Activated CD8-positive, alpha-beta T cell treated with anti-CD3 and anti-CD28 coated beads, Interleukin-2, amount 10 ng/mL, durations not matched to agents 7 days and 5 days (primary cell): ENCODE measurements at regions not wholly inside any gene's neighbourhood (a gene's known extent, or its start where the extent isn't known, plus 50 kb on each side); places are given as distances from the start of the nearest gene placed in this dataset.

Experiments used
- ATAC-seq: fragments of 150-1000 bp; cut with Tn5 transposase; one replicate; pipeline ENCODE4 v1.10.0; 2021; ENCODE audit warnings: moderate library complexity
- CTCF ChIA-PET: fragments of 350-600 bp; sonication (Branson Sonifier 250); formaldehyde crosslinking; loops from one replicate; lab custom pipeline; 2021; ENCODE audit warnings: antibody characterized with exemption; lab: Charles Lee
- POLR2A ChIA-PET: fragments of 350-600 bp; sonication (Branson Sonifier 250); formaldehyde crosslinking; loops from one replicate; lab custom pipeline; 2021; ENCODE audit warnings: antibody characterized with exemption; lab: Charles Lee
- DNase-seq: peaks from one replicate; pipeline ENCODE4 v3.0.0-alpha.2; 2020
- H3K27ac Mint-ChIP-seq: one replicate; pipeline ENCODE4 v1.8.0; 2021; ENCODE audit warnings: mild to moderate bottlenecking, mixed read lengths
- H3K27me3 Mint-ChIP-seq: one replicate; pipeline ENCODE4 v1.8.0; 2021; ENCODE audit warnings: low read depth, mixed read lengths
- H3K36me3 Mint-ChIP-seq: one replicate; pipeline ENCODE4 v1.8.0; 2021; ENCODE audit warnings: low read depth, mixed read lengths
- H3K4me1 Mint-ChIP-seq: one replicate; pipeline ENCODE4 v1.8.0; 2021; ENCODE audit warnings: low read depth, mixed read lengths
- H3K4me3 Mint-ChIP-seq: one replicate; pipeline ENCODE4 v1.8.0; 2021; ENCODE audit warnings: mild to moderate bottlenecking, mixed read lengths
- H3K9me3 Mint-ChIP-seq: one replicate; pipeline ENCODE4 v1.8.0; 2022; ENCODE audit warnings: mixed read lengths; ENCODE audit not compliant: insufficient read depth

DNA sequence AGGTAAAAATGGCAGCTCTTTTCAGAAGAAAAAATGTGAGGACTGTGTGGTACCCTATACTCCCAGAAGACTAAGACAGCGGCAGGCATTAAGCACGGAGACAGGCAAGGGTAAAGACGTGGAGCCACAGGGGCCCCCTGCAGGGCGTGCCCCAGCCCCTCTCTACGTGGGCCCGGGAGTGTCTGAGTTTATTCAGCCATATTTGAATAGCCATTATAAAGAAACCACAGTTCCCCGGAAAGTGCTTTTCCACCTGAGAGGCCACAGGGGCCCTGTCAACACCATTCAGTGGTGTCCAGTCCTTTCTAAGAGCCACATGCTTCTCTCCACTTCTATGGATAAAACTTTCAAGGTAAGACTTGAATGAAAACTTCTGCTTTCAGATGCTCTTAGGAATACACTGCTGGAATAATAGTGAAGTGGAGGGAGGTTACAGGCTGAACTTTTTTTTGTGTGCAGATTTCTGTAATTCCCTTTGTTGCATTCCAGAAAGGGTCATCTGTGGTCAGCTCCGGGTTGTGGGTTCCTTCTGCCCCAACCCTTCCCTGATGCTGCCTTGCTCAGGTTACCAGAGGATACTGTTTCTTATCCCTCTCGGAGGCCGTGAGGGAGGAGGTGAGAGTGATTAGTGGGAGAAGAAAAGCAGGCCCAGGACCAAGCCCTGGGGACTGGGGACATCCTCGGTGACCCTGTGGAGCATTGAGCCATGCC lies 58.4 kb downstream of the SLC25A47 start:
- H3K9me3 Mint-ChIP-seq: no peaks in the 10 kb centered on the region
- peaks cover 28% of the 10 kb centered on the region for H3K4me1 Mint-ChIP-seq
- CTCF ChIA-PET: interaction anchor here (7.3 to 7.8 kb wide), 2 partner anchors 264 to 273 kb away, joined by 119 to 162 read pairs; no protein-coding TSS in a partner anchor
- DNase-seq: no peak
- POLR2A ChIA-PET: no interaction called here
- H3K36me3 Mint-ChIP-seq: no peaks in the 10 kb centered on the region
- H3K27me3 Mint-ChIP-seq: no peaks in the 10 kb centered on the region
- no peak for ATAC-seq
- no peak overlapping the region for H3K4me3 Mint-ChIP-seq
- H3K27ac Mint-ChIP-seq: no peak overlapping the region

DNA sequence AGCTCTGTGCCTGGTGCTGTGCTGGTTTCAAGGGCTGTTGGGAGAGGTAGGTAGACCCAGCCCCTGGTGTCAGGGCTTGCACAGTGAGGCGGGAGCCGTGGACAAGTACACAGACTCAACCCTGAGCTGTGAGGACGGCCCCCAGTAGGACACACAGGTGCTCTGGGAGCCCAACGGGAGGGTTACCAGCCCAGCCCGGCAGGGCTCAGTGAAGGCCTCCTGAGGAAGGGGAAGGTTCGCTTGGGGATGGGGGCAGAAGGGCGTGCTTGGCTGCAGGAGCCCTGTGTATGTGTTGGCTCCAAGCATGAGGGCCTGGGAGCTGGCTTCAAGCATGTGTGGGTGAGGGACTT lies 58.9 kb downstream of the SLC25A47 start:
- no peaks in the 10 kb centered on the region for H3K36me3 Mint-ChIP-seq
- DNase-seq (no peak), ATAC-seq (no peak)
- ChIA-PET CTCF (interaction anchor here (1.3 to 7.8 kb wide), 6 partner anchors 19 to 281 kb away, joined by 4 to 162 read pairs (median 6); no protein-coding TSS in a partner anchor), POLR2A (no interaction called here)
- no peaks in the 10 kb centered on the region for H3K27me3 Mint-ChIP-seq
- H3K9me3 Mint-ChIP-seq: no peaks in the 10 kb centered on the region
- H3K27ac Mint-ChIP-seq: no peak overlapping the region
- H3K4me1 Mint-ChIP-seq: peaks cover 23% of the 10 kb centered on the region
- H3K4me3 Mint-ChIP-seq: no peak overlapping the region

DNA sequence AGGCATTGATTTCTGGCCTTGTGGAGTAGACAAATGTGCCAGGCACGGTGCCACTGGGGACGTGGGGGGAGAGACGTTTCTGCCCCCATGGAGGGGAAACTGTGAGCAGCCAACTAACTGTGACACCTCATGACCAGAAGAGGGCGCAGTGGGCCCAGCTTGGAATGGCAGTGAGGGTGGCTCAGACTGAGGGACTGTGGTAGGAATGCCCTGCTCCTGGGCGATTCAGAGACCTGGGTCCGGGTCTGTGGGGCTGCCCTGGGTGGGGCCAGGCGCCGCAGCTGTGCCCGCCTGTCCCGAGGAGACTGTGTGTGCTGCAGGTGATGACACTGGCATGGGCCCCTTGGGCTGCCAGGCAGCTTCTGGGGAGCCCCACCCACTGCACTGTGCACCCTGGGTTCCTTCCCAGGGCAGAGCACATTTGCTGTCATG lies 60.6 kb downstream of the SLC25A47 start:
- POLR2A ChIA-PET: interaction anchor here (1.2 kb wide), 1 partner anchor 262 kb away, joined by 3 read pairs; no protein-coding TSS in a partner anchor
- peak; percentile 73 for DNase-seq

DNA sequence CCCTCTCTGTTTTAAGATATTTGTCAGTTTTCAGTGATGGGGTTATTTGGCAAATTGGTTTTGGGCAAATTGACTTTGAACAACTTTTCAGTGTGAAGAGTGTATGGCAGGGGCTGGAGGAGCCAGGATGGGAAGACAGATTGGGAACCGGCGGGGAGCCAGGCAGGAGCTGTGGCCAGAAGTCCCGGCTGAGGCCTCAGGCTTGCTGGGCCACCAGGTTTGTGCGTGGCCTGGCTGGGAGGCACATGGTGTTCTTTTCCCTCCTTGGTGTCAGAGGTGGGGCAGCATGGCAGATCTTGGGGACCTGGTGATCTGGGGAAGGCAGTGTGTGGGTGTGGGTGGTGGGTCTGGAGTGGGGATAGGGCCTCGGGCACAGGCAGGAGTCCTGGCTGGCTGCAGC lies 61.1 kb downstream of the SLC25A47 start:
- H3K9me3 Mint-ChIP-seq: no peaks in the 10 kb centered on the region
- DNase-seq (no peak), ATAC-seq (no peak)
- CTCF ChIA-PET: interaction anchor here (1.0 to 7.8 kb wide), 19 partner anchors 7 to 277 kb away, joined by 3 to 162 read pairs (median 4); no protein-coding TSS in a partner anchor
- H3K27ac Mint-ChIP-seq: no peak overlapping the region
- no peak overlapping the region for H3K4me3 Mint-ChIP-seq
- H3K27me3 Mint-ChIP-seq: no peaks in the 10 kb centered on the region
- POLR2A ChIA-PET: interaction anchor here (1.2 kb wide), 1 partner anchor 261 kb away, joined by 3 read pairs; no protein-coding TSS in a partner anchor
- no peaks in the 10 kb centered on the region for H3K36me3 Mint-ChIP-seq
- peaks cover 11% of the 10 kb centered on the region for H3K4me1 Mint-ChIP-seq

More for the DNA sequence above, 60.6 kb downstream of the SLC25A47 start:
- Mint-ChIP-seq H3K27ac (no peak overlapping the region), H3K36me3 (no peaks in the 10 kb centered on the region), H3K4me3 (no peak overlapping the region), H3K27me3 (no peaks in the 10 kb centered on the region), H3K4me1 (peaks cover 15% of the 10 kb centered on the region), H3K9me3 (no peaks in the 10 kb centered on the region)
- CTCF ChIA-PET: interaction anchor here (0.8 to 7.8 kb wide), 23 partner anchors 8 to 271 kb away, joined by 3 to 162 read pairs (median 4); no protein-coding TSS in a partner anchor
- ATAC-seq: peak; percentile 91

DNA sequence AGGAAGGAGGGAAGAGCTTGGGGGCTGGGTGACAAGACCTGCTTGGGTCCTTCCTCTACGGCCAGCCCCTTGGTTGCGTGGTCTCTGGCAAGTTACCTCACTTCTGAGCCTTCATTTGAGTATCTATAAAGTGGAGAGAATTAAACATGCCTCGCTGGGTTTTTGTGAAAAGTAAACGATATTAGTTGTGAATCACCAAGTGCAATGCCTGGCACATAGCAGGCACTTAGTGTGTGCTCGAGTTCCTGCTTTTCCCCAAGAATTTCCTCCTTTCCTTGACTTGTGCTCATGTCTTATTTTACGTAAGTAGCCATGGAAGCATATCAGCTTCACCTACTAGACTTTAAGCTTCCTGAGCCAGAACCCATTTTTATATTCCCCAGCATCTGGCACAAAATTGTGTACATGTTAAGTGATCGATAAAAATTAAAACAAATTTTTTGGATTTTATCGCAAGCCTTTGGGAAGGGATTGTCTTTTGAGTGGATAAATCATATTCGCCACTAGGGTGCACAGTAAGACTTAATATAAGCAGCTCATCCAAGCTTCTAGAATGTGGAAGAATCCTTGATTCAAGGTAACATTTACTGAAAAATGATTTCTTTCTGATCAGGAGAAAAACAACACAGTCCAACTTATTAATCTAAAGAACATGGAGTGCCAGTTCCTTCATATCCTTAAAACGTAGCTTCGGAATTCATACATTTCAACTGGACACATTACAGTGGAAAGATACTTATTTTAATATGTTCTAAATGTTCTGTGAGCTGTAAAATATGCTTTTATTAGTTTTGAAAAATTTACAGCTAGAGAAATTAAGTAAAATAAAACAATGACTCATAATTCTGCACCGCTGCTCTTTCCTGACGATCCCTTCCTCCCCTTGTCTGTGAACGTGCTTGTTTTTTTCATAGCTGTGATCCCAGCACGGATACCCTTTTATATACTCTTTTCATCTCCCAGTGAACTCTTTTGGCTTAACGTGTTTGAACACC lies 62.0 kb downstream of the SLC25A47 start:
- no peaks in the 10 kb centered on the region for H3K9me3 Mint-ChIP-seq
- CTCF ChIA-PET: interaction anchor here (0.7 to 7.8 kb wide), 35 partner anchors 9 to 278 kb away, joined by 3 to 162 read pairs (median 4); partner anchors contain the start of gene WDR25
- DNase-seq (no peak), ATAC-seq (no peak)
- peaks cover 11% of the 10 kb centered on the region for H3K4me1 Mint-ChIP-seq
- H3K27ac Mint-ChIP-seq: no peak overlapping the region
- H3K4me3 Mint-ChIP-seq: no peak overlapping the region
- POLR2A ChIA-PET: interaction anchor here (1.2 kb wide), 1 partner anchor 261 kb away, joined by 3 read pairs; no protein-coding TSS in a partner anchor
- no peaks in the 10 kb centered on the region for H3K27me3 Mint-ChIP-seq
- H3K36me3 Mint-ChIP-seq: no peaks in the 10 kb centered on the region

DNA sequence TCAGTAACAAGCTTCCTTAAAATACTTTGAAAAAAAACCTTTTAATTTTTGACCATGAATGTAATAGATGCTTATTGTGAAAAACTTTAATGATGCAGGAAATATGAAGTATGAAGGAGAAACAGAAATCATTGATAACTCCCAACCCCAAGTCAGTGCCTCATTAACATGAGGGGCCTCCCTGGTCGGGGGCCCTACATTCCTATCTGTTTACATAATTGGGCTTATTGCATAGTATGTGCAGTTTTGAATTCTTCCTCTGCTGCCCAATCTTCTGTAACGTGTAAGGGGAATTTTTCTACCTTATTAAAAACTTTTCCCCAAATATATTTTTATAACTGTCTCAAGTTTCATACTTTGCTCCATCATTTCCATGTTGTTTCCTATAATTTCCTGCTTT lies 63.0 kb downstream of the SLC25A47 start:
- Mint-ChIP-seq H3K27ac (no peak overlapping the region), H3K9me3 (no peaks in the 10 kb centered on the region), H3K36me3 (no peaks in the 10 kb centered on the region), H3K4me3 (no peak overlapping the region), H3K4me1 (peaks cover 11% of the 10 kb centered on the region), H3K27me3 (no peaks in the 10 kb centered on the region)
- ChIA-PET POLR2A (no interaction called here), CTCF (interaction anchor here (0.9 to 7.8 kb wide), 17 partner anchors 10 to 277 kb away, joined by 3 to 162 read pairs (median 4); partner anchors contain the start of gene WDR25)
- DNase-seq: no peak
- ATAC-seq: no peak

DNA sequence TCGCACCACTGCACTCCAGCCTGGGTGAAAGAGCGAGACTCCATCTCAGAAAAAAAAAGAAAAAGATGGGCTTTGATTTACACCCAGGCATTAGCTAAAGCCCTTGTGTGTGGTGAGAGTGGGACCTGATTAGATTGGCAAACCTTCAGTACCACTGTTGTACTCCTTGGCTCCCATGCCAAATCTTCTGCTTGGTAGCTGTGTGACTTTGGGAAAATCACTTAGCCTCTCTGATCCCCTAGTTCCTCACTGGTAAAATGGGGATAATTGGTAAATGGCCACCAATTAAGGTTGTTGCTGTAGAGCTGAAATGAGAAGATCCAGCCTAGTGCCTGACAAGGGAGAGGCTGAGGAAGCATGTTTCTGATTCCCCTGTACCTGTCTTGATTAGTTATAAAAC lies 63.7 kb downstream of the SLC25A47 start:
- no peaks in the 10 kb centered on the region for H3K36me3 Mint-ChIP-seq
- ATAC-seq (no peak), DNase-seq (no peak)
- no peak overlapping the region for H3K27ac Mint-ChIP-seq
- H3K27me3 Mint-ChIP-seq: no peaks in the 10 kb centered on the region
- no peak overlapping the region for H3K4me3 Mint-ChIP-seq
- ChIA-PET CTCF (interaction anchor here (0.8 to 7.8 kb wide), 4 partner anchors 10 to 267 kb away, joined by 3 to 162 read pairs (median 70); partner anchors contain the start of gene WDR25), POLR2A (no interaction called here)
- peaks cover 11% of the 10 kb centered on the region for H3K4me1 Mint-ChIP-seq
- no peaks in the 10 kb centered on the region for H3K9me3 Mint-ChIP-seq

DNA sequence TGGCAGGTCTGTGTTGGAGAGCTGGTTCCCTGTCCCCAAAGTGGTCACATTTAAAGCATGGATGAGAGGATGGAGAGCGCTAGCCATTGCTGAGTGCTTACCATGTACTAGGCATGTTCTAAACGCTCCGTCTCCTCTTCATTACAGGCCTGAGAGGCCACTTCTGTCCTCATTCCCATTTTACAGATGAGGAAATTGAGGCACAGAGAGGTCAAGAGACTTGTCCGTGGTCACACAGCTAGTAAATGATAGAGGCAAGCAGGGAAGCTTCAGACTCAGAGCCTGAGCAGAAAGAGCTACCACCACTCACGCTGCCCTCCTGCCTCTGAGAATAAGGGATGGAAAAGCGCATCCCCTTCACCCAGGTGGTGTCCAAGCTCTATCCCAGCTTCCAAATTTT lies 64.3 kb downstream of the SLC25A47 start:
- H3K27ac Mint-ChIP-seq: no peak overlapping the region
- ChIA-PET CTCF (interaction anchor here (0.8 to 7.8 kb wide), 4 partner anchors 11 to 267 kb away, joined by 3 to 162 read pairs (median 70); partner anchors contain the start of gene WDR25), POLR2A (no interaction called here)
- no peak for ATAC-seq
- H3K4me1 Mint-ChIP-seq: peaks cover 11% of the 10 kb centered on the region
- no peak for DNase-seq
- no peak overlapping the region for H3K4me3 Mint-ChIP-seq
- H3K36me3 Mint-ChIP-seq: no peaks in the 10 kb centered on the region
- H3K27me3 Mint-ChIP-seq: no peaks in the 10 kb centered on the region
- H3K9me3 Mint-ChIP-seq: no peaks in the 10 kb centered on the region

DNA sequence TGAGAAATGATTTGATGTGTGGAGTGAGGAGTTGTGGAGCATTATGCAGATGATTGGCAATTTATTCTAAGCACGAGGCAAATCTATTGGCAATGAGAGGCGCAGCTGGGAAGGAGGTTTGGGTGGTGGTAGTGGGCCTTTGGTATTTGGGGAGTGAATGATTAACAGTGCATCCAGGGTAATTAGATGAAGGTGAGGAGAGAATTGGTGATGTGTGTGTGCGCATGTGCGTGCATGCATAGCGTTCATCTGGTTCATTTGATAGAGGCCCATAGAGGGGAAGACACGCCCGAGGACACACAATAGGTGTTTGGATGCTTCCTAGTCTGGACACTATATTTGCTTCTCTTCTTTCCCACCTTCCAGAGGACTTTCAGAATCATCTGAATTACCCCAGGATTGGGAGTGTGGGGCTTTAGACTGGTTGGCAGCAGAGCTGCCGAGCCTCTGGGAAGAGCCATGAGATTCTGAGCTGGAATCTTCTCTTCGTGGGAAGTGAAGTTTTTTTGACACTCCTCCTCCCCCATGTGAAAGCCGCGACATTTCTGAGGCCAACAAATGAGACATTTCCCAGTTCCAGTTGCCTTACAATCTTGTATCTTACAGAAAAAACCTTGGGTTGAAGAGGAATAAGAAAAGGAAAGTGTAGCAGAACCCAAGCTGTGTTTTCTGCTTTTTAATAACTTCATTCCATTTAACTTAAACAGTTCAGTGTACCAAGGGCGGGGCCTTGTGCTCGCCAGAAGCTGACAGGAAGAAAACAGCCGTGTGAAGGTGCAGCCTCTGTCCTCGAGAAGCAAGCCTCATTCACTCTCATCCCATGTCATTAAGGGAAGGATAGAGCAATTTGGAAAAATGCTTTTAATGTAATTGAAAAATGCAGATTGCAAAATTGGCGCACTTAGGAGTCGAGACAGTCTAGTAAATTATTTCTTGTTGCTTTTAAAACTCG lies 65.2 kb downstream of the SLC25A47 start:
- CTCF ChIA-PET: interaction anchor here (0.9 to 7.8 kb wide), 4 partner anchors 12 to 283 kb away, joined by 3 to 162 read pairs (median 70); partner anchors contain the start of gene WDR25
- DNase-seq (no peak), ATAC-seq (no peak)
- no peak overlapping the region for H3K27ac Mint-ChIP-seq
- H3K27me3 Mint-ChIP-seq: no peaks in the 10 kb centered on the region
- H3K9me3 Mint-ChIP-seq: no peaks in the 10 kb centered on the region
- H3K36me3 Mint-ChIP-seq: no peaks in the 10 kb centered on the region
- POLR2A ChIA-PET: interaction anchor here (0.6 kb wide), 1 partner anchor 124 kb away, joined by 6 read pairs; no protein-coding TSS in a partner anchor
- H3K4me1 Mint-ChIP-seq: peaks cover 11% of the 10 kb centered on the region
- no peak overlapping the region for H3K4me3 Mint-ChIP-seq

DNA sequence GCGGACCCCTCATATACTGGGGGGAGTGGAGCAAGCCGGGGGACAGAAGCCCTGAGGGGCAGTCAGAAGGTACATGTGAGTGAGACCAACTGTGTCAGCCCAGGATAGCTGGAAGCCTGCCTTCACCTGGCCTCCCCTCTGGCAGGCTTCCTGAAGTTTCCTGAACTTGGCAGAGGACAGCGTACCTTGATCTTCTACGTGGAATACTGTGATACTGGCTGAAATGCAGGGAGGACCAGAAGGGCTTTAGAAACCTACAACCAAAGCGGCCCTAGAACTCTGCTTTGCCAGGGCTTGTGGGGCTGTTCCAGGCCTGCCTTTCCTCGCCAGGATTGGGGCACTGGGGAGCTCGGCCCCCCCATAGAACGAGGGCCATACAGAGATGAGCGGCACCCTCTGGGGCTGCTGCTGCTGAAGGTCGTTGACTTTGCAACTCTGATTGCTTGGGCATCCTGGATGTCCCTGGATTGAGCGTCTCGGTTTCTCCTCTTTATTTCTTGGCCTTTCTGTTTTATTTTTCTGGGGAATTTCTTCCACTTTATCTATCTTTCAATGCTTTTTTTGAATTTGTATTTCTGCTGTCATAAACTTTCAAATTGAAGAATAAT lies 66.5 kb downstream of the SLC25A47 start:
- Mint-ChIP-seq H3K27ac (no peak overlapping the region), H3K9me3 (no peaks in the 10 kb centered on the region), H3K36me3 (no peaks in the 10 kb centered on the region), H3K4me1 (peaks cover under 1% of the 10 kb centered on the region), H3K4me3 (no peak overlapping the region), H3K27me3 (no peaks in the 10 kb centered on the region)
- ATAC-seq: no peak
- DNase-seq: no peak
- CTCF ChIA-PET: interaction anchor here (1.4 to 4.6 kb wide), 2 partner anchors 12 to 256 kb away, joined by 4 to 21 read pairs; no protein-coding TSS in a partner anchor
- POLR2A ChIA-PET: no interaction called here
